22Rv1 (cell line): ENCODE measurements at regions not wholly inside any gene's neighbourhood (a gene's known extent, or its start where the extent isn't known, plus 50 kb on each side); places are given as distances from the start of the nearest gene placed in this dataset.

Source experiments
- H3K27ac ChIP-seq: fragments of 450-650 bp; 2 replicates; pipeline ENCODE4 v1.5.1; 2017
- CTCF ChIP-seq: fragments of 450-650 bp; IDR thresholded peaks from 2 replicates; pipeline ENCODE4 v1.5.1; 2017; ENCODE audit warnings: mild to moderate bottlenecking
- ZFX ChIP-seq: fragments of 450-650 bp; IDR thresholded peaks from 2 replicates; pipeline ENCODE4 v1.6.1; 2017; ENCODE audit warnings: antibody characterized with exemption, borderline replicate concordance

- TF ChIP-seq CTCF, result no peak
- TF ChIP-seq ZFX, result no peak
- no peak overlapping the region for H3K27ac ChIP-seq
These were observed 203.3 kb downstream of the CLCN4 start for GRCh38 chrX:10360116-10360515.

- no peak for TF ChIP-seq CTCF
- TF ChIP-seq ZFX, result no peak
- no peak overlapping the region for H3K27ac ChIP-seq
These were observed 208.9 kb downstream of the CLCN4 start for GRCh38 chrX:10365532-10366265.

- TF ChIP-seq CTCF (no peak), ZFX (no peak)
- H3K27ac ChIP-seq, result no peak overlapping the region
These were observed 210.6 kb downstream of the CLCN4 start for GRCh38 chrX:10367406-10367805.

- H3K27ac ChIP-seq, result no peak overlapping the region
- TF ChIP-seq CTCF (no peak), ZFX (no peak)
These were observed 214.2 kb downstream of the CLCN4 start for GRCh38 chrX:10370976-10371375.

GRCh38 chrX:10377427-10377826 is 220.7 kb downstream of the CLCN4 start:
- TF ChIP-seq CTCF (no peak), ZFX (no peak)

GRCh38 chrX:10379878-10380277 is 223.1 kb downstream of the CLCN4 start:
- no peak for TF ChIP-seq CTCF
- TF ChIP-seq ZFX, result no peak
- H3K27ac ChIP-seq, result no peak overlapping the region

More at GRCh38 chrX:10377427-10377826, 220.7 kb downstream of the CLCN4 start:
- H3K27ac ChIP-seq, result no peak overlapping the region

GRCh38 chrX:10380300-10380699 is 223.5 kb downstream of the CLCN4 start:
- TF ChIP-seq CTCF (no peak), ZFX (no peak)
- H3K27ac ChIP-seq, result no peak overlapping the region
